G401.6 (cell line): ENCODE measurements at regions not wholly inside any gene's neighbourhood (a gene's known extent, or its start where the extent isn't known, plus 50 kb on each side); places are given as distances from the start of the nearest gene placed in this dataset.
A peak's percentile ranks its signal among the peaks of the same experiment; 100 is the strongest.
"Not testable (repeated sequence)": the region's sequence is repeated elsewhere in the genome, so short reads cannot be mapped to it uniquely, and the experiment has no call there.

Source experiments
- FAIRE-seq: peaks from 2 replicates; lab custom pipeline; 2012; peaks lifted over from hg19 to GRCh38; lab: Jason Lieb, UNC

DNA sequence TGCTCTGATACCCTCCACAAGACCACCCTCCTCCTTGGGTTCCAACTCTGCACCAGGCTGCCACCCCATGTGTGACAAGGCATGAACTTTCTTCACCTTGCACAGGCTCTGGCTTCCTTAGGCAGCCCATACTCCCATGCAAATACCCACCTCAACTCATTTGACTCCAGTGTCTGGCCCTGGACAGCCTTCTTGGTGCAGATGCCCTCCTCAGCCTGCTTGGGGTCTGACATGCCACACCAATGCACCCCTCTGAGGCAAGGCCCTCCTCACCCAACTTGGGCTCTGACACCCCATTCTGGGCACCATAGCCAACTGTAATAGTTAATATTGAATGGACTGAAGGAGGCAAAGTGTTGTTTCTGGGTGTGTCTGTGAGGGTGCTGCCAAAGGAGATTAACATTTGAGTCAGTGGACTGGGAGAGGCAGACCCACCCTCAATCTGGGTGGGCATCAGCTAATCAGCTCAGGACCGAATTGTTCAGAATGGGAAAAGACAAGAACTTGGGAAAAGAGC is 115.0 kb upstream of the EPB41L4A start:
- no peak for FAIRE-seq

- FAIRE-seq, result no peak
These were observed 115.7 kb upstream of the EPB41L4A start for GRCh38 chr5:112534611-112535255.

DNA sequence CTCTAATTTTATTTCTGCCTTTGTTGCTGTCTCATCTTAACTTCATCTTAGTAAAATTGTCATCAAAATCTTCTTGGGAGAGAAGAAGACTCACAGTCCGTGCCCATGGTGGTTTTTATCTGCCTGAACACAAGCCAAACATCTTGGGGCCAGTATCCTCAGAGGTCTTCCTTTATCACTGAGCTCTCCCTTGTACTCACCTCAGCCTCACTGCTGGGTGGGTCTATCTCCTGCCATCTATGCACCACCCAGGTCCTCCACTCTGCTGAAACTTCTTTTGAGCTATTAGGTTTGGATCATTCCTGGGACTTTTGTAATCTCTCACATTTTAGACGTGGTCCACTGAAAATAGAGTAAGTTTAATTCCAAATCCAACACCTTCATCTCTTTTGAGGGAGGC is 116.3 kb upstream of the EPB41L4A start:
- no peak for FAIRE-seq

DNA sequence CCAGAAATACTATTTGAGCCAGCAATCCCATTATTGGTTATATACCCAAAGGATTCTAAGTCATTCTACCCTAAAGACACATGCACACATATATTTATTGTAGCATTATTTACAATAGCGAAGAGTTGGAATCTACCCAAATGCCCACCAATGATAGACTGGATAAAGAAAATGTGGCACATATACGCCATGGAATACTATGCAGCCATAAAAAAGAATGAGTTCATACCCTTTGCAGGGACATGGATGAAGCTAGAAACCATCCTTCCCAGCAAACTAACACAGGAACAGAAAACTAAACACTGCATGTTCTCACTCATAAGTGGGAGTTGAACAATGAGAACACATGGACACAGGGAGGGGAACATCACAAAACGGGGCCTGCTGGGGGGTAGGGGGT is 125.5 kb upstream of the EPB41L4A start:
- FAIRE-seq, result not testable (repeated sequence)

DNA sequence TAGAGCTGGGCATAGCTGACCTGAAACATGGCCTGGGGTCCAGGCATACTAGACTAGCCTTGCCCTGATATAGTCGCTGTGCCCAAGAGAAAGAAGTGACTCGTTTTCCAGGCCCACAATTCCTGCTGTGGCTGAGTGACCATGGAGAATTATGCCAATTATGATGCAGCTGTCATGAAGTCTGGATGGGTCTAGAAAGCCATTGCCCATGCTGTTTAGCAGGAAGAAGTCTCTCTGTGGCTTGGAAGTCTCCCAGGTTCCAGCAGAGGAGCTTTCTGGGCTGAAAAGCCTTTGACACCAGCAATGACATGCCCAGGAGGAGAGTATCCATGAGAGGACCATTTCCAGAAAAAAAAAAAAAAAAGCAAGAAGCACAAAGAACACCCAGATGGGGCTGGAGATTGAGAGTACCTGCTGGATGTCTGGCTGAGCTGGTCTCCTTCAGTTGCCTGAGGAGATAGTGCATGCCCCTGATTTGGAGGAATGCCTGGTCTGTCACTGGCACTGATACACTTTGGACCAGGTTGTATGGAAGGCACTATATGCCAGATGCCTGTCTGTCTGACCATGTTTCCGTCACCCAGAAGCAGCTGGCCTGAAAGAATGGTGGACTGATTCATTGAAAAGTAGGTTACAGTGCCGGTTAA is 128.0 kb upstream of the EPB41L4A start:
- FAIRE-seq, result no peak

DNA sequence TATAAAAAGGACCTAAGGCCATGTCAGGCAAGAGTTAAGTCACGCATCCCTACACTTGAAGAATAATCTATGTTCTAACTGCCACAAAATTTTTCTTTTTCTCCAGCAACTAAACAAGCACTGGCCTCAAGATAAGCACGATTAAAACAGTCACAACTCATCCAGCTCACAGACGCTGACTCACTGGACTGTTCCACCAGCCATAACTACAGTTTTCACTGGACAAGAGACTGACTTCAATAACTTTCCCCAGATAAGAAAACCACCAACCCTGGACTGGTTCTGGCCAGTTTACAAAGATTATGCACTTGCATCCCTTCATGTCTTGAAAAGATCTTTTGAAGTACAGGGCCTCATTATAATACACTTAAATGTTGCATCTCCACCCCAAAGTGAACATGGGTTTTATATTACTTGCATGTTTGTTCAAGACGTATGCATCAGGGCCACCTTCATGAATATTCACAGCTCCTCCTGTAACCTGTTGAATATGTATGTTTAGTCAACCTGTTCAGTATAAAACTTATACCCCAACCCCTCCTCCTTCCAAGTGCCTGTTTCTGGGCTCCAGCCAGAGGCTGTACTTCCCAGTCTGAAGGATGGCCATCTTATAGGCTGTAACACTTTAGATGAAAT is 129.3 kb upstream of the EPB41L4A start:
- FAIRE-seq, result no peak

DNA sequence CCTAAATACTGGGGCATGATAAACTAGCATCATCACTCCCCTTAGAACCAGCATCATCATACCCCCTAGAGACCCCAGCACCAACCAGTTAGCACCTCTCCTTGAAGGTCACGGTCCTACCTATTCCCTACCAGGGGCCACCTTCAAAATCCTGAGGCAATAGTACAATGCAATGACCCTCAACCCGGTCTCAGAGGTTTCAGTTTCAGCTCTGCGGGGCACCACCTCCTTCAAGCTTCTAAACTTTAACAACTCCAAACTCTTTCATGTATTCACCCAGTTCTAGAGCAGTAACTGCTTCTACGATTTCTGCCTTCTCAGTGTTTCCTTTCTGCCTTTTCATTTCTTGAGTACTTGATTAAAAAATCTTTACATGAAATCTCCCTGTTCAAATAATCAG is 130.1 kb upstream of the EPB41L4A start:
- FAIRE-seq, result no peak

GRCh38 chr5:112549605-112550166 is 130.6 kb upstream of the EPB41L4A start:
- FAIRE-seq, result no peak

- peak; percentile 34 for FAIRE-seq
These were observed 132.4 kb upstream of the EPB41L4A start for GRCh38 chr5:112551419-112552032.

DNA sequence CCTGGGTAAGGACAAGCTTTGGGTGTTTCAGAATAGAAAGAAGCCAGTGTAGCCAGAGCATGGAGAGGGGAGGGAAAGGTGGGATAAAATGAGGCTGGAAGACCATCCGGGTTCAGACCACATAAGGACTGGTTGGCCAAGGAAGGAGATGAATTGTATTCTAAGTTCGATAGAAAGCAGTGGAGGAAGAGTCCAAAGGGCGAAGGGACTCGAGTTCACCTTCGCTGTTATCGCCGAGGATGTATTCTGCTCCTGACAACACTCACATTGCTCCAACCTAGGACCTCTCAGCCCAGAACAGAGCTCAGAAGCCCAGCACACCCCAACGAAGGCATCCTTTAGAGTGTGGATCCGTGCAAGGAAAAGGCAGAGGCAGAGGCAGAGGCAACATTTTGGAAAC is 133.1 kb upstream of the EPB41L4A start:
- FAIRE-seq, result no peak

DNA sequence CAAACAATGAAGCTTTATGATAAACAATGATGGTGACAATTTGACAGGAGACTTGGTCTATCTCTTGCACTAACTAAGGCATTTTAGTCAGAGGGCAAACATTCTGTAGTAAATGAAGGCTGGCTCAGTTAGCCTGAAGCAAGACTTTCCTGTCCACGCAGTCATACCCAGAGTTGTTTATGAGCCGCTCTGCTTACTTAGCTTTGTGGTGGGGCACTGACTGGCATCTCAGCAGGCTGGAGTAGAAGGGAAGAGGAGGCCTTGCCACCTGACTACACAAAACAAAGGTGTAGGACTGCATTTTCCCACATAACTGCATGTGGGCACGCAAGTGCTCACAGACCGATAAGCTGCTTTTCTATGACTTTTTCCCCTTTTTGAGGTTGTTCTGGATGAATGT is 133.7 kb upstream of the EPB41L4A start:
- no peak for FAIRE-seq

DNA sequence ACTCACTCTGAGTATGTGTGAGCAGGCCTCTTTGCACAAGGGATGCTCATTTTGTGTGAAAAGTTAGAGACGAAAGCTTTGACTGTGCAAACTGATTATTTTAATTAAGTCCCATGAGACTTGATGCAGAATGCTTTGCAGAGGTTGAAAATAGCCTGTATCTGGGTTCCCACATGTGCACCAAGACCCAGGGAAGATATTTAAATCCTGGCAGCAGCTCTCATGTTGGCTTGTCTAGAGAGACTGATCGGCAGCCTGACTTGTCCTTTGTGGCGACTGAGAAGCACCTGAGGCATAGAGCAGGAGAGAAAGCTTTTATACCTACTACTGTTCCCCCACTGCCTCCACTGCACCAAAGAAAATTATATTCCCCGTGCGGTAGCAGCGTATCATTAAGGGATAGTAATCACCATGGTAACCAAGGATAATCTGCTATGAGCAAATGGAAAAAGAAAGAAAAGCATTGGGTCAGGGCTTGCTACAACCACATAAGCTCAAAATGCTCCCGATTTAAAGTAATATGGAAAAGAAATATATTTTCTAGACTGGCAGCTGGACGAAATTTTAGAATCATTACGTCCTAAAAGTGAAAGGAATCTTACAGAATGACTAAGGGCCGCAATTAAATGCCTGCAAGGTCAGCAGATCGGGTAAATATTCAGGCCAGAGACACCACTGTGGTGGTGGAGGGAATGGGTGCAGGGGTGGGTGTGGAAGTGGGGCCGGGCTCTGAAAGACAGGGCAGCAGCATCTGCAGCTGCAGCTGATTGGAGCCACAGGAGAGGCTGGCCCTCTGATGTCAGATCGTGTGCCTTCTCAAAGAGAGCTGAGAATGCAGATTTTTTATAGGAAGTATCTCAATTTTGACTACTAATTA is 135.3 kb upstream of the EPB41L4A start:
- no peak for FAIRE-seq

DNA sequence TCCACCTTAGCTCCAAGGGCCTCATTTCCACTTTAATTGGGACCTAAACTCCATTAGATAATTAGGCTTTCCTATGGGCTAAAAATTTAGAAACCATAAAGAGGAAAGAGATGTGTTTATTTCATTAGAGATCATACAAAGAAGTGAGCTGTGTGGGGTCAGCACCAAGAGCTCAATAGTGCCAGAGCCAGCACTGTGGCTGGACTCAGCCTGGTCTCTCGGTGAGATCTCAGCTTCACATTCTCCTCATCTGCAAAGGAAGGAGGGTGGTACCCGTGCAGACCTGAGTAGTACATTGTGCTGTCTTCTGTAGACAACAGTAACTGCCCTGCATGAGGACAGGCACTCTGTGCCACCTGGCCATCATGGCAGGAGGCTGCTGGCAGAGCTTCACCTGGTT is 136.1 kb upstream of the EPB41L4A start:
- no peak for FAIRE-seq

DNA sequence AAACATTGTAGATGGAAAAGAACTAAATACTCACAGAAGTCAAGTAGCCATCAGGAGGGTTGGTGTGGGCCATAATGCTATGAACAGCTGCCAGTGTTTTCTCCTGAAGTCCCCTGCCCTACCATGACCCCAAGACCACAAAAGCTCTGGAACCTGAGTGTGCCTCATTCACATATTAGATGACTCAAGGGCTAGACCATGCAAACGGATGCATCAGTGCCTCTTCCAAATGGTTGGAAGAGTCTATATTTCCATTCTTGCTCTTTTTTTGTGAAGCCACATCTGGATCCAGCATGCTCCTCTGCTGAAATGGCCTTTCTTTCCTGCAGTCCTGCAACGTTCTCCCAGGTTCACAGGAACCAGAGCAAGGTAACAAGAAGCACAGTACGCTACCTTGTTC is 136.6 kb upstream of the EPB41L4A start:
- no peak for FAIRE-seq

GRCh38 chr5:112559501-112559900 is 140.4 kb upstream of the EPB41L4A start:
- FAIRE-seq, result not testable (repeated sequence)

GRCh38 chr5:112560371-112560770 is 141.3 kb upstream of the EPB41L4A start:
- no peak for FAIRE-seq

DNA sequence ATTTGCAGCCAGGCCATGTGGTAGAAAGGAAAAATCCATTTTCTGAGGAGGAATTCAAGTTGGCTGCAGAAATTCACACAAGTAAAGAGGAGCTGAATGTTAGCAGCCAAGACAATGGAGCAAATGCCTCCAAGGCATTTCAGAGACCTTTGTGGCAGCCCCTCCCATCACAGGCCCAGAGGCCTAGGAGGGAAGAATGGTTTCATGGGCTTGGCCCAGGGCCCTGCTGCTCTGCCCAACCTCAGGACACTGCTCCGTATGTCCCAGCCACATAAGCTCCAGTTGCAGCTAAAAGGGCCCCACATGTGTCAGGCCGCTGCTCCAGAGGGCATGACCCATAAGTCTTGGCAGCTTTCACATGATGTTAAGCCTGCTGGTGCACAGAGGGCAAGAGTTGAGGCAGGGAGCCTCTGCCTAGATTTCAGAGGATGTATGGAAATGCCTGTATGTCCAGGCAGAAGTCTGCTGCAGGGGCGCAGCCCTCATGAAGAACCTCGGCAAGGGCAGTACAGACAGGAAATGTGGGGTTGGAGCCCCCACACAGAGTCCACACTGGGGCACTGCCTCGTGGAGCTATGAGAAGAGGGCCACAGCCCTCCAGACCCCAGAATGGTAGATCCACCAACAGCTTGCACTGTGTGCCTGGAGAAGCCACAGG is 144.2 kb upstream of the EPB41L4A start:
- no peak for FAIRE-seq

DNA sequence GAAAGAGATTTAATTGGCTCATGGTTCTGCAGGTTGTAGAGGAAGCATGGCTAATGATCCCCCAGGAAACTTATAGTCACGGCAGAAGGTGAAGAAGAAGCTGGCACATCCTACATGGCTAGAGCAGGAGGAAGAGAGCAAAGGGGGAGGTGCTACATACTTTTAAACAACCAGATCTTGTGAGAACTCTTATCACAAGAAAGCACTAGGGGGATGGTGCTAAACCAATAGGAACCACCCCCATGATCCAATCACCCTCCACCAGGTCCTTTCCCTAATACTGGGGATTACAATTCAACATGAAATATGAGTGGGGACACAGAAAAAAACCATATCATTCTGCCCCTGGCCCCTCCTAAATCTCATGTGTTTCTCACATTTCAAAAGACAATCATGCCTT is 147.2 kb upstream of the EPB41L4A start:
- no peak for FAIRE-seq

GRCh38 chr5:112569596-112569995 is 150.5 kb upstream of the EPB41L4A start:
- FAIRE-seq, result no peak

DNA sequence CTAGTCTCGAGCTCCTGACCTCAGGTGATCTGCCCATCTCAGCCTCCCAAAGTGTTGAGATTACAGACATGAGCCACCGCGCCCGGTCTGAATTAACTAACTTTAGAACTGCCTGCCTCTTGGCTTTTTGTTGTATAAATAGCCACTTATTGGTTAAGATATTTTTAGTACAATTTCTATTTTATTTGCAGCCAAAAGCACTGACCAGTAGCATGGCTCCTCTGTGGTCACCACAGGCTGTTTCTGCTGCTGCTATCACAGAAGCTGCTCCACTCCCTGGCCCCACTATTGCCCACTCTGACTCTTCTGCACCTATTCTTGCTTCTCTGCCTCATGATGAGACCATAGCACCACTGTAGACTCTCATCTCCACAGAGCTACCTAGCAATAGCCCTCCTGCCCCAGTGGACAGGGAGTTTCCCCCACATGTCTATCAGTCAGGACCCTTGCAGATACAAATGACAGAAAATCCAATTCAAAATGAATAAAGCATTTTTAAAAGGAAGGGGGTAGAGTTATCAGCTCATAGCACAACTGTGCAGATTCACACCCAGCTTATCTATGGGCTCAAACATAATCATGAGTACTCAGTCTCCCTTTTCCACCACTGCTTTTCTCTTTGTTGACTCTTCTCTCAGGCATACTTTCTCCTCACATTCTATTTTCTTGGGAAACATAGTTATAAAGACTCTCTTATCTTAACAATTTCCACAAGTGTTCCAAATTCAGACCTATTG is 151.8 kb upstream of the EPB41L4A start:
- FAIRE-seq, result no peak

DNA sequence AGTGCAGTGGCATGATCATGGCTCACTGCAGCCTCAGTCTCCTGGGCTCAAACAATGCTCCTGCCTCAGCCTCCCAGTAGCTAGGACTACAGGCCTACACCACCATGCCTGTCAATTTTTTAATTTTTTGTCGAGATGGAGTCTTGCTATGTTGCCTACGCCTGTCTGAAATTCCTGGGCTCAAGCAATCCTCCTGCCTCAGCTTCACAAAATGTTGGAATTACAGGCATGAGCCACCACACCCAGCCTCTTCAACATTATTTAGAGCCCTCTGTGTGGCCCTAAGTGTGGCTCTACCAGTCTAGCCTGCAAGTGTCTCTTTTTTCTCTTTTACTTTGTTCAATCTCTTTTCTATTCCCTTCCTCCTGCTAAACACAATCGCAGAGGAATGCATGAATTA is 154.4 kb upstream of the EPB41L4A start:
- FAIRE-seq, result no peak
